PC-3 (cell line): ENCODE measurements at regions not wholly inside any gene's neighbourhood (a gene's known extent, or its start where the extent isn't known, plus 50 kb on each side); places are given as distances from the start of the nearest gene placed in this dataset.

ENCODE experiments used
- ATAC-seq: fragments of 200-7000 bp; cut with Tn5 transposase; 2 replicates; pipeline ENCODE4 v1.9.1; 2020; ENCODE audit warnings: mild to moderate bottlenecking, moderate library complexity
- BruUV-seq: library from RNA; stranded (reverse); fragments of 400-500 nt; replicated peaks from 2 replicates; lab custom pipeline; 2021; lab: Mats Ljungman, UMichigan
- CTCF ChIA-PET: fragments of 300-600 bp; sonication (Branson Sonifier 250); formaldehyde crosslinking; loops from one replicate; lab custom pipeline; 2022; ENCODE audit warnings: antibody characterized with exemption; lab: Charles Lee
- POLR2A ChIA-PET: fragments of 300-600 bp; sonication (Branson Sonifier 250); formaldehyde crosslinking; loops from one replicate; lab custom pipeline; 2022; ENCODE audit warnings: antibody characterized with exemption; ENCODE audit not compliant: unreplicated experiment; lab: Charles Lee
- DNase-seq: peaks from one replicate; pipeline ENCODE4 v3.0.0-alpha.2; 2015
- H2AFZ ChIP-seq: fragments of 300-600 bp; sonication (generic); 2 replicates; pipeline ENCODE4 v1.6.0; 2016; ENCODE audit warnings: antibody characterized with exemption, low read length
- H3F3A ChIP-seq: fragments of 300-600 bp; sonication (generic); one replicate; pipeline ENCODE4 v1.6.0; 2017; ENCODE audit warnings: antibody characterized with exemption, low read length, control low read depth, mild to moderate bottlenecking; ENCODE audit not compliant: unreplicated experiment
- H3K27ac ChIP-seq: fragments of 300-600 bp; sonication (generic); 2 replicates; pipeline ENCODE4 v1.5.1; 2016; ENCODE audit warnings: mild to moderate bottlenecking, low read length
- H3K27me3 ChIP-seq: fragments of 300-600 bp; sonication (generic); 2 replicates; pipeline ENCODE4 v1.6.1; 2016; ENCODE audit warnings: low read length, mixed read lengths
- H3K36me3 ChIP-seq: fragments of 300-600 bp; sonication (generic); 2 replicates; pipeline ENCODE4 v1.6.1; 2016; ENCODE audit warnings: low read depth, mixed run types, low read length, mixed read lengths
- H3K4me1 ChIP-seq: fragments of 300-600 bp; sonication (generic); 2 replicates; pipeline ENCODE4 v1.5.1; 2016; ENCODE audit warnings: low read length; ENCODE audit not compliant: insufficient read depth
- H3K4me2 ChIP-seq: fragments of 300-600 bp; sonication (generic); 2 replicates; pipeline ENCODE4 v1.6.0; 2016; ENCODE audit warnings: low read length
- H3K4me3 ChIP-seq: fragments of 300-600 bp; sonication (generic); 2 replicates; pipeline ENCODE4 v1.5.1; 2016; ENCODE audit warnings: mild to moderate bottlenecking, low read length, mixed read lengths
- H3K79me2 ChIP-seq: fragments of 300-600 bp; sonication (generic); 2 replicates; pipeline ENCODE4 v1.6.1; 2017; ENCODE audit warnings: low read length, mixed read lengths
- H3K9ac ChIP-seq: fragments of 300-600 bp; sonication (generic); 2 replicates; pipeline ENCODE4 v1.6.0; 2016; ENCODE audit warnings: mild to moderate bottlenecking, low read length
- H3K9me2 ChIP-seq: fragments of 300-600 bp; sonication (generic); replicated peaks from 2 replicates; pipeline ENCODE4 v1.6.1; 2016; ENCODE audit warnings: mixed run types, low read length, mixed read lengths
- H3K9me3 ChIP-seq: fragments of 300-600 bp; sonication (generic); 2 replicates; pipeline ENCODE4 v1.6.1; 2016; ENCODE audit warnings: low read length, mixed read lengths
- H4K20me1 ChIP-seq: fragments of 300-600 bp; sonication (generic); 2 replicates; pipeline ENCODE4 v1.6.1; 2016; ENCODE audit warnings: low read length, mixed read lengths
- EZH2 ChIP-seq: fragments of 300-600 bp; sonication (generic); IDR thresholded peaks from one replicate; pipeline ENCODE4 v1.6.1; 2017; ENCODE audit warnings: antibody characterized with exemption, mild to moderate bottlenecking, low read length; ENCODE audit not compliant: unreplicated experiment
- EZH2phosphoT487 ChIP-seq: fragments of 300-600 bp; sonication (generic); IDR thresholded peaks from 2 replicates; pipeline ENCODE4 v1.6.1; 2018; ENCODE audit warnings: mild to moderate bottlenecking, antibody characterized with exemption, low read length, borderline replicate concordance
- intact Hi-C: fragments of 100-400 bp; cut with micrococcal nuclease; formaldehyde crosslinking; loops from 2 replicates; pipeline ENCODE4 v1.9.0; 2023
- TF ChIP-seq, protein P1 (sequence below): fragments of 300-600 bp; sonication (generic); conservative IDR thresholded peaks from 2 replicates; pipeline ENCODE4 v1.5.1; 2017; ENCODE audit warnings: antibody characterized with exemption, low read depth, mild to moderate bottlenecking, low read length

DNA sequence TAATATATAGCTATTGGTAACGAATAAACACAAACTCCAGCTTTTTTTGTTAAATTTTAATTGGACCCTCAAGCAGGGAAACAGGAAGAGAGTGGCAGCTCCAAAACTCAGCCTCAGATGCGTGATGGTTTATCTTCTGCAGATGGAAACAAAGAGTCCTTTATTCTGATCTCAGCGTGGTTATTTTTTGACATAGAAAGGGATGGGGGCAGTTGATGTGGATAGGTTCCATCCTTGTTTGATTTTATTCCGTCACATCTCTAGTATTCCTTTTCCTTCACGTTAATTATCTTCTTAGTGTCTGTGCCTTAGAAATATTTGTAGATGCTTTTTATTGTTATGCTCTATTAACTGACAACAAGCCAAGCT is 447.6 kb upstream of the SEL1L start:
- no peaks in the 10 kb centered on the region for H3K4me1 ChIP-seq
- no peak overlapping the region for H2AFZ ChIP-seq
- no peaks in the 10 kb centered on the region for H3K9me2 ChIP-seq
- BruUV-seq, result no TSS peak
- no peak overlapping the region for H3K27ac ChIP-seq
- intact Hi-C loops, result no loop called here
- H3F3A ChIP-seq, result no peaks in the 10 kb centered on the region
- ATAC-seq (no peak), DNase-seq (no peak)
- H3K4me3 ChIP-seq, result no peak overlapping the region
- no peaks in the 10 kb centered on the region for H4K20me1 ChIP-seq
- TF ChIP-seq EZH2, result no peak
- TF ChIP-seq, protein P1, sequence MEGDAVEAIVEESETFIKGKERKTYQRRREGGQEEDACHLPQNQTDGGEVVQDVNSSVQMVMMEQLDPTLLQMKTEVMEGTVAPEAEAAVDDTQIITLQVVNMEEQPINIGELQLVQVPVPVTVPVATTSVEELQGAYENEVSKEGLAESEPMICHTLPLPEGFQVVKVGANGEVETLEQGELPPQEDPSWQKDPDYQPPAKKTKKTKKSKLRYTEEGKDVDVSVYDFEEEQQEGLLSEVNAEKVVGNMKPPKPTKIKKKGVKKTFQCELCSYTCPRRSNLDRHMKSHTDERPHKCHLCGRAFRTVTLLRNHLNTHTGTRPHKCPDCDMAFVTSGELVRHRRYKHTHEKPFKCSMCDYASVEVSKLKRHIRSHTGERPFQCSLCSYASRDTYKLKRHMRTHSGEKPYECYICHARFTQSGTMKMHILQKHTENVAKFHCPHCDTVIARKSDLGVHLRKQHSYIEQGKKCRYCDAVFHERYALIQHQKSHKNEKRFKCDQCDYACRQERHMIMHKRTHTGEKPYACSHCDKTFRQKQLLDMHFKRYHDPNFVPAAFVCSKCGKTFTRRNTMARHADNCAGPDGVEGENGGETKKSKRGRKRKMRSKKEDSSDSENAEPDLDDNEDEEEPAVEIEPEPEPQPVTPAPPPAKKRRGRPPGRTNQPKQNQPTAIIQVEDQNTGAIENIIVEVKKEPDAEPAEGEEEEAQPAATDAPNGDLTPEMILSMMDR, result no peak
- no peak for TF ChIP-seq EZH2phosphoT487
- no peak overlapping the region for H3K9ac ChIP-seq
- H3K27me3 ChIP-seq, result no peaks in the 10 kb centered on the region
- ChIA-PET POLR2A (no interaction called here), CTCF (no interaction called here)
- H3K9me3 ChIP-seq, result no peaks in the 10 kb centered on the region; the same call in 1 of the 2 replicates
- H3K4me2 ChIP-seq, result no peak overlapping the region
- H3K36me3 ChIP-seq, result no peaks in the 10 kb centered on the region
- no peaks in the 10 kb centered on the region for H3K79me2 ChIP-seq

DNA sequence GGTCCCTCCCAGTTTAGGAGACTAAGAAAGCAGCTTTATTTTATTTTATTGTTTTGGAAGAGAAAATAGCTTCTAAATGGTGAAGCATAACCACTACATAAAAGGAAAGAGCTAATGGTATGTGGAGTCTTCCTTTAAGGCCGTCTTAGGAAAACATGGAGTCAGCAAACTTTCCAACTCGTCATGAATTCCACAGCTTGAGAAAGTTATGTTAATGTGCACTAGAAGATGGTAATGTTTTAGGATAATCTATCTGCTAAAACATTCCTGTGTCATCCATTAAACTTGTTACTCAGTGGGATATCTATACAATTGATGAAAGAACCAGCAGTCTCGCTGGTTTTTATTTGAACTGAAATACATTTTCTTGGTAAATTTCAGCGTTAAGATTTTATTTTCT is 448.4 kb upstream of the SEL1L start:
- Histone ChIP-seq H3K9me2 (no peaks in the 10 kb centered on the region), H3K4me2 (no peak overlapping the region), H3K9ac (no peak overlapping the region), H3K9me3 (no peaks in the 10 kb centered on the region; the same call in 1 of the 2 replicates), H3K36me3 (no peaks in the 10 kb centered on the region), H2AFZ (no peak overlapping the region), H3F3A (no peaks in the 10 kb centered on the region), H3K27ac (no peak overlapping the region), H3K4me3 (no peak overlapping the region), H4K20me1 (no peaks in the 10 kb centered on the region), H3K4me1 (no peaks in the 10 kb centered on the region), H3K79me2 (no peaks in the 10 kb centered on the region), H3K27me3 (no peaks in the 10 kb centered on the region)
- DNase-seq (no peak), ATAC-seq (no peak)
- no peak for TF ChIP-seq EZH2phosphoT487
- TF ChIP-seq, protein P1, result no peak
- TF ChIP-seq EZH2, result no peak
- BruUV-seq, result no TSS peak
- intact Hi-C loops, result no loop called here
- ChIA-PET CTCF (no interaction called here), POLR2A (no interaction called here)

DNA sequence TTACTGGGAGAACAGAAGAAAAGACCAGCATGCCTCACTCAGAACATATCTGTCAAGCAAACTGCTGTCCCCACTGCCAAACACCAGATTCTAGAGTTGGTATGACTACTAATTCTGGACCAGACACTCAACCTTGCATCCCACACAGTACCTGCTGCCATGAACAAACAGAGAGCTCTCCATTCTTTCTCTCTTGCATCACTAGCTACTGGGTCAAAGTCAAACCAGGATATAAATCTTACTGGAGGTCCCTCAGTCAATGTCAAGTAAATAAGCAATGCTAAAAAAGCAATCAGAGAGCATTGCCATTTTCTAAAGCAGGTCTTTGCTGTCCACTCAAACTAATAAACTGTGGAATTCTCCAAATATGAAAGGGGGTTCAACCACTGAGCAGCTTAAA is 452.4 kb upstream of the SEL1L start:
- no peak for ATAC-seq
- no peaks in the 10 kb centered on the region for H4K20me1 ChIP-seq
- no peak for DNase-seq

More for the DNA sequence above, 452.4 kb upstream of the SEL1L start:
- no peaks in the 10 kb centered on the region for H3K36me3 ChIP-seq
- H3K9me3 ChIP-seq, result no peaks in the 10 kb centered on the region
- intact Hi-C loops, result no loop called here
- no peak overlapping the region for H3K27ac ChIP-seq
- H3K4me2 ChIP-seq, result no peak overlapping the region
- no peaks in the 10 kb centered on the region for H3K9me2 ChIP-seq
- ChIA-PET CTCF (no interaction called here), POLR2A (no interaction called here)
- H3K27me3 ChIP-seq, result no peaks in the 10 kb centered on the region
- H3F3A ChIP-seq, result no peaks in the 10 kb centered on the region
- BruUV-seq, result no TSS peak
- TF ChIP-seq EZH2phosphoT487, result no peak
- TF ChIP-seq, protein P1, result no peak
- no peak overlapping the region for H3K9ac ChIP-seq
- H3K4me3 ChIP-seq, result no peak overlapping the region
- H3K4me1 ChIP-seq, result no peaks in the 10 kb centered on the region
- H3K79me2 ChIP-seq, result no peaks in the 10 kb centered on the region
- H2AFZ ChIP-seq, result no peak overlapping the region
